A673 (cell line): ENCODE measurements at regions not wholly inside any gene's neighbourhood (a gene's known extent, or its start where the extent isn't known, plus 50 kb on each side); places are given as distances from the start of the nearest gene placed in this dataset.

Source experiments
- BruUV-seq: library from RNA; stranded (reverse); fragments of 400-500 nt; replicated peaks from 2 replicates; lab custom pipeline; 2021; lab: Mats Ljungman, UMichigan
- CTCF ChIA-PET: fragments of 300-600 bp; sonication (Branson Sonifier 250); formaldehyde crosslinking; loops from one replicate; lab custom pipeline; 2022; ENCODE audit warnings: antibody characterized with exemption; lab: Charles Lee
- POLR2A ChIA-PET: fragments of 300-600 bp; sonication (Branson Sonifier 250); formaldehyde crosslinking; loops from one replicate; lab custom pipeline; 2022; ENCODE audit warnings: antibody characterized with exemption; ENCODE audit not compliant: low non-redundant PET; lab: Charles Lee
- DNase-seq: peaks from one replicate; pipeline ENCODE4 v3.0.0-alpha.2; 2015; ENCODE audit warnings: low spot score
- H3K27ac ChIP-seq: fragments of 200-600 bp; sonication (generic); 2 replicates; pipeline ENCODE4 v1.5.1; 2016; ENCODE audit warnings: mixed run types, low read depth, mild to moderate bottlenecking, mixed read lengths, antibody characterized with exemption, low read length; ENCODE audit not compliant: poor library complexity, severe bottlenecking
- H3K27me3 ChIP-seq: fragments of 200-600 bp; sonication (generic); replicated peaks from 2 replicates; pipeline ENCODE4 v1.6.1; 2017; ENCODE audit warnings: mixed run types, low read depth, mild to moderate bottlenecking, mixed read lengths, antibody characterized with exemption, low read length; ENCODE audit not compliant: insufficient read depth, poor library complexity
- H3K36me3 ChIP-seq: fragments of 200-600 bp; sonication (generic); 2 replicates; pipeline ENCODE4 v1.6.1; 2016; ENCODE audit warnings: mixed run types, mild to moderate bottlenecking, mixed read lengths, antibody characterized with exemption, low read length; ENCODE audit not compliant: insufficient read depth, poor library complexity, severe bottlenecking
- H3K4me1 ChIP-seq: fragments of 200-600 bp; sonication (generic); 2 replicates; pipeline ENCODE4 v1.6.1; 2017; ENCODE audit warnings: mixed run types, mild to moderate bottlenecking, mixed read lengths, antibody characterized with exemption, low read length; ENCODE audit not compliant: insufficient read depth, poor library complexity, severe bottlenecking
- H3K4me3 ChIP-seq: fragments of 200-600 bp; sonication (generic); 2 replicates; pipeline ENCODE4 v1.5.1; 2016; ENCODE audit warnings: low read depth, mixed run types, mild to moderate bottlenecking, mixed read lengths, low read length; ENCODE audit not compliant: poor library complexity, severe bottlenecking
- H3K9me3 ChIP-seq: fragments of 200-600 bp; sonication (generic); 2 replicates; pipeline ENCODE4 v1.6.1; 2016; ENCODE audit warnings: mixed run types, low read depth, mild to moderate bottlenecking, mixed read lengths, antibody characterized with exemption, low read length; ENCODE audit not compliant: poor library complexity, severe bottlenecking
- CTCF ChIP-seq: fragments of 300-800, 200-600 bp; sonication (generic); conservative IDR thresholded peaks from 2 replicates; pipeline ENCODE4 v1.5.1; 2017; ENCODE audit warnings: low read depth, mild to moderate bottlenecking, antibody characterized with exemption, low read length, moderate library complexity, mixed read lengths
- EZH2 ChIP-seq: fragments of 200-600 bp; sonication (generic); IDR thresholded peaks from 2 replicates; pipeline ENCODE4 v1.6.1; 2017; ENCODE audit warnings: borderline replicate concordance, low read depth, mild to moderate bottlenecking, mixed read lengths, antibody characterized with exemption, low read length; ENCODE audit not compliant: poor library complexity, severe bottlenecking
- intact Hi-C: fragments of 100-400 bp; cut with micrococcal nuclease; formaldehyde crosslinking; loops from one replicate; pipeline ENCODE4 v1.10.0; 2022; ENCODE audit not compliant: unreplicated experiment

DNA sequence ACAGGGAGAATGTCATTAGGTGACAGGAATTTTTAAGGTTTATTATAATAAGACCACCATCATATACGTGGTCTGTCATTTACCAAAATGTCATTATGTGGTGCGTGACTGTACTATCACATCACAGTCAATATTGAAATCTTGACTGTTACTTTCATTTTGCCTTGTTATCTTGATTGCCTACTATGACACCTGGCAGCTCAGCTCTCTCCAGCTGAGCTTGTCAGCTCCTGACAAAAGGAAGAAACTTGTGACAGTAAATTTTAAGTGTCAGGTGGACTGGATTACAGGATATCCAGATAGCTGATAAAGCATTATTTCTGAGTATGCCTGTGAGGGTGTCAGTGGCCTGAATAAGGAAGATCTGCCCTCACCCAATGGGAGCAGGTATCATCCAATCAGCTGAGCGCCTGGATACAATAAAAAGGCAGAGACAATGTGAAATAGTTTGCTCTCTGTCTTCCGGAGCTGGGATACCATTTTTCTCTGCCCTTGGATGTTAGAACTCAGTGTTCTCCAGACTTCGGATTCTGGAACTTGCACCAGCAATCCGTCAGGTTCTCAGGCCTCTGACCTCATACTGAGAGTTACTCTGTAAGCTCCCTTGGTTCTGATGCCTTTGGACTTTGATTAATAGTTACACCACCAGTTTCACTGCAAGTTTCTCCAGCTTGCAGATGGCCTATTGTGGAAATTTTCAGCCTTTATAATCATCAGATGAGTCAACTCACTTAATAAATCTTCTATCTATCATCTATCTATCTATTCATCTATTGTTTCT lies 1454.7 kb upstream of the IGFBP7 start:
- Histone ChIP-seq H3K36me3 (no peaks in the 10 kb centered on the region), H3K9me3 (no peaks in the 10 kb centered on the region), H3K4me3 (no peak overlapping the region), H3K4me1 (no peaks in the 10 kb centered on the region), H3K27me3 (no peaks in the 10 kb centered on the region), H3K27ac (no peak overlapping the region)
- DNase-seq = no peak
- BruUV-seq = no TSS peak
- POLR2A ChIA-PET = no interaction called here
- intact Hi-C loops = no loop called here
- CTCF ChIA-PET = no interaction called here
- no peak for TF ChIP-seq EZH2
- no peak for TF ChIP-seq CTCF

DNA sequence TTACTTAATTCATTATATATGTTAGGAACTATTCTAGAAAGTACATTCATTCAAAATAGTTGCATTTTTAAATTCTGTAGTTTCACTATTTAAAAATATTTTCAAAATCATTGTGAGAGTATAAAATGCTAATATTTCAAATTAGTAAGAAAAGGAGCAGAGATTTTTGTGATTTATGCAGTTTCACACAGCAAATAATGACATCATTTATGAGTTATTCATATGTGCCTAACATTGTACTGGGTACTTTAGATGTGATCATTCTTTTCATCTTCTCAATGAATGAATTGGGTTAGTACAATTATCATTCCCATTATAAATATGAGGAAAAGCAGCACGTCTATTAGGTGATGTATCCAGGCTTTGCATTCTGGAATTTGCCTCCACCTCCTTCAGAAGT lies 1451.0 kb upstream of the IGFBP7 start:
- no peaks in the 10 kb centered on the region for H3K4me1 ChIP-seq
- TF ChIP-seq CTCF (no peak), EZH2 (no peak)
- intact Hi-C loops = no loop called here
- H3K27me3 ChIP-seq = no peaks in the 10 kb centered on the region
- H3K4me3 ChIP-seq = no peak overlapping the region
- ChIA-PET POLR2A (no interaction called here), CTCF (no interaction called here)
- no peak overlapping the region for H3K27ac ChIP-seq
- no peak for DNase-seq
- no peaks in the 10 kb centered on the region for H3K9me3 ChIP-seq
- no TSS peak for BruUV-seq
- no peaks in the 10 kb centered on the region for H3K36me3 ChIP-seq

- H3K36me3 ChIP-seq = no peaks in the 10 kb centered on the region
- no peak overlapping the region for H3K4me3 ChIP-seq
- TF ChIP-seq EZH2 = no peak
- TF ChIP-seq CTCF = no peak
- intact Hi-C loops = no loop called here
- DNase-seq = no peak
- POLR2A ChIA-PET = no interaction called here
- H3K27ac ChIP-seq = no peak overlapping the region
- no peaks in the 10 kb centered on the region for H3K4me1 ChIP-seq
- H3K27me3 ChIP-seq = no peaks in the 10 kb centered on the region
- no TSS peak for BruUV-seq
- CTCF ChIA-PET = no interaction called here
- no peaks in the 10 kb centered on the region for H3K9me3 ChIP-seq
These were observed 1450.6 kb upstream of the IGFBP7 start for GRCh38 chr4:58560736-58561135.
